HEK293 (cell line): ENCODE measurements at regions not wholly inside any gene's neighbourhood (a gene's known extent, or its start where the extent isn't known, plus 50 kb on each side); places are given as distances from the start of the nearest gene placed in this dataset.

Source experiments
- MEIS1 ChIP-seq: sonication (generic); formaldehyde crosslinking; IDR thresholded peaks from 2 replicates; pipeline ENCODE4 v1.8.1; 2022; ENCODE audit warnings: missing genetic modification reagents, mild to moderate bottlenecking, borderline replicate concordance
- ZNF121 ChIP-seq: fragments of 450-650 bp; formaldehyde crosslinking; IDR thresholded peaks from 2 replicates; pipeline ENCODE4 v1.5.1; 2016; ENCODE audit warnings: missing biosample characterization, missing genetic modification characterization
- ZNF514 ChIP-seq: fragments of 450-650 bp; formaldehyde crosslinking; IDR thresholded peaks from 2 replicates; pipeline ENCODE4 v1.5.1; 2016; ENCODE audit warnings: missing biosample characterization, missing genetic modification characterization
- TF ChIP-seq, protein P1 (sequence below): fragments of 450-650 bp; formaldehyde crosslinking; IDR thresholded peaks from 2 replicates; pipeline ENCODE4 v1.5.1; 2016; ENCODE audit warnings: missing biosample characterization, missing genetic modification characterization

DNA sequence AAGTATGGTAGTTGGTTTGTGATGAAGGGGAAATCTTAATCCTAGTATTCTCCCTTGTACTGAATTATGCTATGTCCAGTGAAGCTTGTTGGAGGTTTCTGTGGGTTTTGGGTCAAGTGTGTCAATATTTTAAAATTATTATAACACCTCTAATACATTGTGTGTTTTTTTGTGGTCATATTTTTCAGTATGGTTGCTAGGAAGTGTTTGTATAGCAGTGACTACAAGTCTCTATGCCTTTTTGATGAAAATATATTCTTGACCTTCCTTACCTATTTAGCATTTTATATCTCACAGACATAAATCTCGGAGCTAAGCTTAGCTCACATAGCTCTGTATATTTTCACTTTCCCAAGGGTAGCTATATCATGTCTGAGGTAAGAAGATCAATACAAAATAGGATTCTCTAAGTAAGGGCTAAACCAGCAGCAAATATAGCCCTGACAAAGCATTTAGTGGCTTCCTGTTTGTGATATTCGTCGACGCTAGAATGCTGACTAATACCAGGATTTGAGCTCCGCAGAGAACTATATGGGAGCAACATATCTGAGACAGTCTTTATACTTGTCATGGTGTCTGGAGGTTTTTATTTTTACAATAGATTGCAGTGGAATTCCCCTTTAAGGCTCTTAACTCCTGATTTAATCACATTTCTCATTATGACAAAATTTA lies 82.3 kb downstream of the MACIR start:
- TF ChIP-seq, protein P1, sequence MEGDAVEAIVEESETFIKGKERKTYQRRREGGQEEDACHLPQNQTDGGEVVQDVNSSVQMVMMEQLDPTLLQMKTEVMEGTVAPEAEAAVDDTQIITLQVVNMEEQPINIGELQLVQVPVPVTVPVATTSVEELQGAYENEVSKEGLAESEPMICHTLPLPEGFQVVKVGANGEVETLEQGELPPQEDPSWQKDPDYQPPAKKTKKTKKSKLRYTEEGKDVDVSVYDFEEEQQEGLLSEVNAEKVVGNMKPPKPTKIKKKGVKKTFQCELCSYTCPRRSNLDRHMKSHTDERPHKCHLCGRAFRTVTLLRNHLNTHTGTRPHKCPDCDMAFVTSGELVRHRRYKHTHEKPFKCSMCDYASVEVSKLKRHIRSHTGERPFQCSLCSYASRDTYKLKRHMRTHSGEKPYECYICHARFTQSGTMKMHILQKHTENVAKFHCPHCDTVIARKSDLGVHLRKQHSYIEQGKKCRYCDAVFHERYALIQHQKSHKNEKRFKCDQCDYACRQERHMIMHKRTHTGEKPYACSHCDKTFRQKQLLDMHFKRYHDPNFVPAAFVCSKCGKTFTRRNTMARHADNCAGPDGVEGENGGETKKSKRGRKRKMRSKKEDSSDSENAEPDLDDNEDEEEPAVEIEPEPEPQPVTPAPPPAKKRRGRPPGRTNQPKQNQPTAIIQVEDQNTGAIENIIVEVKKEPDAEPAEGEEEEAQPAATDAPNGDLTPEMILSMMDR = no peak
- TF ChIP-seq ZNF514 (tag by site-specific recombination) = no peak
- TF ChIP-seq MEIS1 = no peak
- TF ChIP-seq ZNF121 (tag by site-specific recombination) = no peak
